HG03135 (cell line): ENCODE measurements at regions not wholly inside any gene's neighbourhood (a gene's known extent, or its start where the extent isn't known, plus 50 kb on each side); places are given as distances from the start of the nearest gene placed in this dataset.
"Not testable (repeated sequence)": the region's sequence is repeated elsewhere in the genome, so short reads cannot be mapped to it uniquely, and the experiment has no call there.

Experiments
- ATAC-seq: cut with Tn5 transposase; IDR thresholded peaks from one replicate; pipeline ENCODE4 v1.9.1; 2021; ENCODE audit warnings: mild to moderate bottlenecking, moderate library complexity; ENCODE audit not compliant: unreplicated experiment

DNA sequence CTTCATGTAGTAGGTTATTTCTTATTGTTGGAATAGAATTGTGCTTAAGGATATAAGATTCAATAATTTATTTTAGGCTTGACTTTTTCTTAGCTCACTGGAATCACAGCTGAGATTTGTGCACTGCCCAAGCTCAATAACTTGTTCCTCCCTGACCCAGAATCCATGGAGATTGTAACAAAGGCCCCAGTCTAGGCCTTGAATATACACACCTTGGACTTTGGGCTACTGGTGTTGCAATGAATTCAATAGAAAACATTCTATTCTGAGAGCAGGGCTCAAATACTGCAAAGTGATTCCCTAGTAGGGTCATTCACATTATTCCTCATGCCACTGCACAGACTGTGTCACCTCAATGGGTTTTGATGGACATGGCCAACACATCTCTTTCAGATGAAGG lies 352.4 kb downstream of the GALC start:
- ATAC-seq, result no peak

DNA sequence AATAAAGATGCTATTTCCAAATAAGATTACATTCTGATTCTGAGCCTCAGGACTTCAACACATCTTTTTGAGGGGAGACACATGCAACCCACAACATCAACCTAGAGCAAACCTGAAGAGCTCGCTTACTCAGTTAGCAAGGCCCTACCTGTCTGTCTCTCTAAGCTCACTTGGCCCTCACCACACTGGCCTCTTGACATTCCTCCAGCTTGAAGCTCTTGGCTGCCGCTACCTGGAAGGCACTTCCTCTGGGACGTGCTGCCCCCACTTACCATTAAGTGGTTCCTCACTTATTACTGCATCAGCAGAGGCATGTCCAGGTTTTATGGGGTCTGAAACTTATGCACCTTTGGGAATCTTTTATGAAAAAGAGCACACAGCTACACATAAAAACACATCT lies 354.8 kb downstream of the GALC start:
- ATAC-seq, result no peak

DNA sequence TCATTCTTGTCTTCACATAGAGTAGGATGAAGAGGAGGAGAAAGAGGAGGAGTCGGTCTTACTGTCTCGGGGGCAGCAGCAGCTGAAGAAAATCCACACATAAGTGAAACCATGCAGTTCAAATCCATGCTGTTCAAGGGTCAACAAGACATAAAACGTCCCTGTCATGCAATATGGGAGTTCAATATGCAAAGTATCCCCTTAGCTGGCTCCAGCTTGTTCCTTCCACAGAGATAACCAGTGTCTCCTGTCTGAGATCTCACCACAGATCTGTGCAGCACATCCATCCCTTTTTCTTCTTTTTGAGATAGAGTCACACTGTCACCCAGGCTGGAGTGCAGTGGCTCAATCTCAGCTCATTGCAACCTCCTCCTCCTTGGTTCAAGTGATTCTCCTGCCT lies 357.5 kb downstream of the GALC start:
- ATAC-seq, result no peak

DNA sequence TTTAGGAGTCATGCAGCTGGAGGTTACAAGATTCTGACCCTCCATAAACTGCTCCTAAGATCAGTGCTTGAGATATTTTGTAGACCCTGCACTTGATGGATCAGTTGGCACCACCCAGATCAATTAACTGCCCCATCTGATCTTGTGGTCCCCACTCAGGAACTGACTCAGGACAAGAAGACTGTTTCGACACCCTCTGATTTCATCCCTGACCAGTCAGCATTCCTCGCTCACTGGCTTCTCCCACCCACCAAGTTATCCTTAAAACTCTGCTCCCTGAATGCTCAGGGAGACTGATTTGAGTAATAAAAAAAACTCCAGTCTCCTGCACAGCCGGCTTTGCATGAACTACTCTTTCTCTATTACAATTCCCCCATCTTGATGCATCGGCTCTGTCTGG lies 360.2 kb downstream of the GALC start:
- ATAC-seq, result no peak

DNA sequence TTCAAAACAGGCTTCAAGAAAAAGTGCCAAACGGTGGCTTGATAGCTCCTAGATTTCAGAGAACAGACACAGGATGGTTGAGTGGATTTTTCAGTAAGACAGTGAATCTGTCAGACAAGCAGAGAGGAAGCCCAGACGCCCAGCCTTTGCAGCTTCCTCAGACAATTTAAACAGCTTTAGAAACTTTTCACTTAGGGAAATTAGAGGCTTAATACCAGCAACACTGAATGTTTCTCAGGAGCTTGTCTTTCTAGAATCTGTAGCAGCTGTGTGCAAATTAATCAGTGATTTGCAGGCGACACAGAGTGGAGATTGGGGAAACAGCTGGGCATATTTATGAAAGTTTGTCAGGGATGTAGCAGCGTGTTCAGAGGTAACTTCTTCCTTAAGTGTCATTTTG lies 362.1 kb downstream of the GALC start:
- no peak for ATAC-seq

DNA sequence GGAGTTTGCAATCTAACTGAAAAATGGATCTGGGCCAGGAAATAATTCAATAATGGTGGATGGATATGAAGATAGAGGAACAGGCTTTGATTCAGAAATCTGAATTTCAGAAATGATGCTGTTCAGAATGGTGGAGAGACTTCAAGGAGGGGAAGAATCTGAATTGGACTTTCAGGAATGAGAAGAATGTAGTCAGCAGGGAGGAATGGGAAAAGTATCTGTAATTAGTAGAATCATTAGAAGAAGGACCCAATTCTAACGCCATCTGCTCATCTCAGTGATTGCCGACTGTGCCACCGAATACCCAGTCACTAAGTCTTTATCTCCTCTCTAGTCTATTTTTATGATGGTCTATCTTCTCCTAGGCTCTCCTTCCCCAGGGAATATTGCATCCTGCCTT lies 363.2 kb downstream of the GALC start:
- ATAC-seq, result no peak

DNA sequence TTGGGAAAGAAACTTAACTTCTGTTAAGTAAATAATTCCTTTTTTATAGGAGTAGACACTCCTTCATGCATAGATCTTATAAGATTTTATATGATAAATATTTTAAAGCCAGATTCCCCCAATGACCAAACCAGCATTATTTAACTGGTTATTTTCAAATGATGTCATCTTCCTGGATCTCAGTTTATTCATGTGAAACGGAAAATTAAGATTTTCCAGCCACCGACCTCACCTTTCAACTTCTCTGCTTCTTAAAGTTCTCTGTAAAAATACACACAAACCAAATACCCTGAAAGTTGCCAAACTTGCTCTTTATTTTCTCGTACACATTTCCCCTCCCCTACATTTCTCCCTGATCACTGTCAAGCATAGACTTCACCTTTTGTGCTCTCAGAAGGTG lies 364.2 kb downstream of the GALC start:
- ATAC-seq, result no peak

DNA sequence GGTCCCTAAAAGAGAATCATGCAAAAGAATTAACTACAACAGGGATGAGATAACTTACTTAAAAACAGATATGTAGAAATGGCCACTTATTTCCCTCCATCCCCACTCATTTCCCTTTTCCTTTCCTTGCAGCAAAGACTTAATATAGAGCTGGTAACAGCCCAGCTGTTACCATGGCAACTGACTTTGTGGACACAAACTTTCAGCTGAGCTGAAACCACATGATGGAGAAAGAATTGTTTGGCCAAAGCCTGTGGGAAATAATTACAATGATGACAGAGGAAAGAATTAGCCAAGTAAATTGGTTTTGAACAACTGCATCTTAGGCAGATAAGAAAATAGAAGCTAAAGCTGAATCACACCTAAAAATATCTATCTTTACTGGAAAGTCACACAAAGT lies 364.9 kb downstream of the GALC start:
- ATAC-seq, result no peak

DNA sequence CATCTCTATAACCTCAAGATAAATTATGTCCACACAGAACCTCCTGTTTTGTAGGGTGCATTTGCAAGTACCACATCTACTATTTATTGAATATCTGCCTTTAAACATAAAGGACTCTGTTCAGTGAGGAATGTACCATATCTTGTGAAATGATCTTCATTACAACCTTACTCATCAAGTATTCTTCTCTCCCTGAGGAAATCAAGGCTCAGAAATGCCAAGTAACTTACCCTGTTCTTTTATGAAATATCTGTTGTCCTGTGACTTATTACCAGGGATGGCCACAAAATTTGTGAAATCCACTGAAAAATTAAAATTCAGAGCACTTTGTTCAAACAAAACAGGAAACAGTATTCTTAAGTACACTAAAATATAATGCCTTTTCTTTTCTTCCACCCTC lies 366.7 kb downstream of the GALC start:
- ATAC-seq, result no peak

DNA sequence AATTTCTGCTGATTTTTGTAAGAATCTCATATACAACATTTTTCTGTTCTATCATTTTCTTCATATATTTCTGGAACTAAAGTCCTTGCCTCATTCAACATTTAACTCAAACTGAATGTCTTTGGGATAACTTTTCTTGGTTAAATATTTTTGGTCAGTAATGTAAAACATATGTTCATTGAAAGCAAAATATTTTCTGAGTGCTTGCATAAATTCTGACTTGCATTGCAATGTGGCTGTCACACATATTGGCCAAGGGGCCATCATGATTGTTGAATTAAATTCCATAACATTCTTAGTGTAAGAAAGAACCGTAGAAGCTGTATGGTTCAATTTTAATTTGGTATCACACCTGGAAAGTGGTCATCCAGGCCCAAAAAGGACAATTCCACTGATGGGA lies 369.4 kb downstream of the GALC start:
- ATAC-seq, result no peak

DNA sequence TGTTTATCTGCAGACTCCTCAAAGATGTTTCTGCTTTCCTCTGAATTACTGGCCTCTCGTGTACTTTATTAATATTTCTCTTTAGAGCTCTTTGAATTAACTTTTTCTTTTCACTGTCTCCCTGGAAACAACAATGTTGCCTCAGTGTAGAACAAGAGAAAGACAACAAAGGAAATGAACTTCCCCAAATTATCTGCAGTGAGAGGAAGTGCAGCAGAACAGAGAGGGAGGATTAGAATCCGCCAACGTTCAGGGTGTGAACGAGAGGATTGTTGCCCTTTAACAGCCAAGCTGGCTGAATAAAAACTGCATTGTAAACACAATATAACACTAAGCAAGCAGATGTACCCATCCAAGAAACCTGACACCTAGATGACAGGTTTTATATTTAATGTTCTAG lies 375.9 kb downstream of the GALC start:
- no peak for ATAC-seq

DNA sequence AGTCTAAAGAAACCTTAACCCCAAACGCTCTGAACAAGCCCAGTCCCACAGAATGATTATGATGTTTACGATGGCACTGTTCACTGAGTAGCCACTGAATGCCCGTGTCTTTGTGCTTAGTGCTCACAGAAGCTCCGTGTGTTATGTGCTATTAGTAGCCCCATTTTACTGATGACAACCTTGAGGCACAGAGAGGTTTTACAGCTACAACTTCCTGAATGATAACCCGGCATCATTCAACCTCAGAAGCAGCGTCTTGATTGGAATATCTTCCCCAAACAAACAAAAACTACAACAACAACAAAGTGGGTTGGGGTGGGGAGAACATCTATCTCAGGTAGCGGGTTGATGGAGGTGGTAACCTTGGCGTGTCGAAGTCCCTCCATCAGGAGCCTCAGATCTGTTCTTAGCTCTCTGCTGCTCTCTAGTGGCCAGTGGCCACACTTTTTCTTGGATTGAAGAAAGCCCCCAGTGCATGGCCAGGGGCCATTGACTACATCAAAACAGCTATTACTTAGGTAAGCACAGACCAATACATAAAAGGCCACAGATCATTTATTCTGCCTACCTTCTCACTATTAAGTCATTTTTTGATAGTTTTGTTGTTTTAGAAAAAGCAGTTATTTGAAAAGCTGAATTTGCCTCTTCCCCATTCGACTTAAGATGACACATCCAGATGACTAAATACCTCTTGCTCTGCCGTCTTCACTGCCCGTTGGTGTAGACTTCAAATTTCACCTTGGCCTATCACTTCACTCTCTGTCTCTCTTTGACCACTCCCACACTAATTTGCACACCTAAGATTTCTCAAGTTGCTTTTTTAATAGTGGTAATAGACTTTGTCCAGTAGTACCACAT lies 376.9 kb downstream of the GALC start:
- ATAC-seq, result peak; percentile 77

DNA sequence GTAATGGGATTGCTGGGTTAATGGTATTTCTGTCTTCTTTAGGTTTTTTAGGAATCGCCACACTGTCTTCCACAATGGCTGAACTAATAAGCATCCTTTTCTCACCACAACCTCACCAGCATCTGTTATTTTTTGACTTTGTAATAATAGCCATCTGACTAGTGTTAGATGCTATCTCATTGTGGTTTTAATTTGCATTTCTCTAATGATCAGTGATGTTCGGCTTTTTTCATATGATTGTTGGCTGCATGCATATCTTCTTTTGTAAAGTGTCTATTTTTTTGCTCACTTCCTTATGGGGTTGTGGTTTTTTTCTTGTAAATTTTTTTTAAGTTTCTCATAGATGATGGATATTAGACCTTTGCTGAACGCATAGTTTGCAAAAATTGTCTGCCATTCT lies 377.9 kb downstream of the GALC start:
- ATAC-seq, result no peak

DNA sequence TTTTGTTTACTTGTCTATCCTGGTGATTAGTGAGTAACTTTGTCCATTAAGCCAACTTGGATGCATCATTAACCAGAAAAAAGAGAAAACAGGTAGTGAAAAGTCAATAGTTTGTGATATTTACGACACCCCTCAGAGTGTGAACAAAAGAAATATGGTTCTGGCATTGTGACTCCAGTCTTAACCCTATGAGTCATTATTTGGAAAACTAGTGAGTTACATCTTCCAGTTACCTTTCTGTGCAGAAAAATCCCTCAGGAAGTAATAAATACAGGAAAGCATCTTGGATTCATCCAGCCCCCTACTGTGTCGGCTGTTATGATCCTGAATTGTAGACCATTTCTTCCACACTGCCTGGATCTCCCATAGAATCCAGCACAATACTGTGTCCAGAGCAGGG lies 379.1 kb downstream of the GALC start:
- ATAC-seq, result no peak

DNA sequence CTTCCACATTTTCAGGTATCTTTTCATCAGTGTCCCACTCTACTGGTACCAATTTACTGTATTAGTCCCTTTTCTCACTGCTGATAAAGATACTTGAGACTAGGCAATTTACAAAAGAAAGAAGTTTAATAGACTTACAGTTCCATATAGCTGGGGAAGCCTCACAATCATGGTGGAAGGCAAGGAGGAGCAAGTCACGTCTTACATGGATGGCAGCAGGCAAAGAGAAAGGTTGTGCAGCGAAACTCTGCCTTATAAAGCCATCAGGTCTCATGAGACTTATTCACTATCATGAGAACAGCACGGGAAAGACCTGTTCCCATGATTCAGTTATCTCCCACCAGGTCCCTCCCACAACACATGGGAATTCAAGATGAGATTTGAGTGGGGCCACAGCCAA lies 385.9 kb downstream of the GALC start:
- not testable (repeated sequence) for ATAC-seq

DNA sequence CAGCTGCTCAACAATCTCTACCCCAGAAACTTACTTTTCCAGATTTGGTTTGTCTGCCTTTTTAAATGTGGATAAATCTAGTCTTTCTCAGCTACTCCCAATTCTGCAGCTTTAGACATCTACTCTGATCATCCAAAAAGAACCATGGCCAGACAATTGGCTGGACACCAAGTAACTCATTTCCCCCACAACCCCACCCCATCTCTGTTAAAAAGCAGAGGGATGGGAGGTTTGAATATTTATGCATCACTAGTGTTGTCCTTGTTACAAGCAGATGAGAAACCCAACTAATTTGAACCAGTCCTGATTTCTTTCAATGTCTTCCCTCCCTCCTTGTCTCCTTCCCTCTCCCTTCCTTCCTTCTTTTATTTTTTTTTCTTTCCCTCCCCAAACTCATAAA lies 391.9 kb downstream of the GALC start:
- ATAC-seq, result no peak

DNA sequence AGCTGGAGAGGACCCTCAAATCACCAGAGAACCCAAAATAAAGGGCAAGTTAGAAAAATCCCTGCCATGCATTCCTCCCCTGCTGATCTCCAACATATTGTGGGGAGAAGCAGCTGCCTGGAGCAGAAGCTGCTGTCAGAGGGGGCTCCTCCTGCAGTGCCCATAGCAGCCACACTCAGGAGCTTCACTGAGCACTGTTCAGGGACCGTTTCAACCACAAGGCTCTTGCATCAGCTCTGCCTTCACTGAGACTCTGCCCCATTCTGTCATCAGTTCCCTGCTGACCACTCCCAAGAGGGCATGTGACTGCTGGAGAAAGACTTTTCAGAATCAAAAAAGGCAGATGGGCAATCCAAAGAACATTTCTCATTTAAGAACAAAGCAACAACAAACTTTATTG lies 392.7 kb downstream of the GALC start:
- no peak for ATAC-seq

DNA sequence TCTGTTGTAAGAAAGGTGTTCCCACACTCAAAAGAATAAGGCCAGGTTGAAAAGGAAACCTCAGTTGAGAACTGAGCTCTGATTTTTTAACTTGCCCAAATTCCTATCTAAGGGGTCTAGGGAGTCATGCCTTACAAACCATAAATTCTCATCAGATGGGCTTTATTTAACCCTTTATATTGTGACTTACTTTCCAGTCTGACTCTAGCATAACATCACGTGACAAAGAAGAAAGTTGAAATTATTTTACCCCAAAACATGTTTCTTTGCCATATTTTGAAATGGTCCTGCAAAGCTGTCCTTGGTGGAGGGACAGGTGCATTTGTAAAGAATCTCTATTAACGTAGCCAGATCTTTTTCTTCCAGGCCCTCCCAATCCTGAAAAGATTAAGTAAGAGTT lies 411.7 kb downstream of the GALC start:
- no peak for ATAC-seq

DNA sequence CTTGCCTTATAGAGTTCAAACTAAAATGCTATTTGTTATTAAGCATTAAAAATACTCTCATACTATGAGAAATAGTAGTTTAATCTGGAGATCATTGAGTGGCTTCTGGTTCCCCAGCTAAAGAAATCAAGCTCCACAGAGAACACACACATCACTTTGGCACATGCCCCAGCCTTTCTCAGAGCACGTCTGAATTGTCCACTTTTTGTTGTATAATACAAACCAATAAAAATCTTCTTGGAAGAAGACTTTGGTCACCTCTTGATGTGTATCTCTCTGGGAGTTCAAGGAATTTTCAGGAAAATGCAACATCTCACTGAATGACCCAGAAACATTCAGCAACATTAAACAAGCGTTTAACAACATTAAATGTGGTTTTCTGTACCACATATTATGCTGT lies 413.9 kb downstream of the GALC start:
- no peak for ATAC-seq

DNA sequence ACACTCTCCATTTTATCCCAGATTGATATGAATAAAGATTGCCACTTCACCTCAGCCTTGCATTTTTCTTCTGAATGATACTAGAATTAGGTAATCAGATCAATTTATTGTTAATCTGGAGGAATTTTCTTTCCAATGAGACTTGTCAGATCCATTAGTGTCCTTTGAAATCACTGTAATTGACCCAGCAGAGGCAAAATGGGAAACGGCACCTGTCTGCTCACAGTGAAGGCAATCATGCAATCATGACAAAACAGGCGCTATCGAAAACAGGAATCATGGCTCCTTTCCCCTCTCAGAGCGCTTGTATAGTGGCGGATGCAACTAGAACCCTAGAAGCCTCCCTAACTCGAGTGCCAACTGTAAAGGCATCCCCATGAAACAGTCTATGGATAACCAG lies 417.6 kb downstream of the GALC start:
- ATAC-seq, result no peak

DNA sequence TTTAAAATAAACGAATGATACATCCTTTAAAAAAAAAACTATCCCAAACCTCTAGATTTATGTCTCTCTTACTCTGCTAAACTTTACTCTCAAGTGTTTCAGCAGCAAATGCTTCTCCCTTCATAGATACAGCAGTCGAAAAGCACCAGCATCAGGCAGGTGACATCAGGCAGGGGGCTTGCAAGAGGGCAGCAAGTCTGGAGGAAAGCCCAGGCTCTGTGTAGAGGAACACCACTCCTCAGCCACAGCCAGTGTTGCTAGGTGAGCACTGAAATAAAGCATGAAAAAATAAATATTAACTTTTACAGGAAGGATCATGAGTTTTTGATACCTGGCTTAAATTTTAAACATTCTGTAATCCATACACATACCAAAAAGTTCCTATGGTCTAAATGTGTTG lies 419.4 kb downstream of the GALC start:
- no peak for ATAC-seq

DNA sequence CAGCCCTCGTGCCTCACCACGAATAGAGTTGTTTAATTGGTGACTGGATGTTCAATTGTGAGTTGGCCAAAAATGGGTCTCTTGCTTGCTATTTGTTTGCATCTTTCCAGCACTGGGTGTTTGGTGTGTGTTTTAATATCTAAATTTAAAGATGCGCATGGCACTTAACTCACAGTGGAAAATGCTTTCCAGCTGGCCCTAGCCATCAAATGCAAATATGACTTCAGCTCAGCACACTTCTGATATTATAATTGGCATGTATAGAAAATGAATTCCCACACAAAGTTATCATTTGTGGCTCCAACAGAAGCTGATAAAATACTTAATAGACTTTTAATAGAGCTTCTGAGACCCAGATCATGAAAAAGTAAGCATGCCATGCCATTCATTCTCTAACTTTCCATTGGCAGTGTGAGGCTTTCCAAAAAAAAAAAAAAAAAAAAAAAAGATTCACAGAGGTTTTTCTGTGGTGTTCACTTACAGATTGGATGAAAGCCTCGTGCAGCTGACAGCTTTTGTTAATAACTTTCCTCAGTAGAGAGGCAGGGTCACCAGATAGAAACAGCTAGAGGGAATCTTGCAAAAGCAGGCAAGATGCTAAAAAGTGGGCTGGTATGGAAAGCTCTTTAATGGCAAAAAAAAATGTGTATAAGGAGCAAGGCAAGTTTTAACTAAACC lies 425.2 kb downstream of the GALC start:
- no peak for ATAC-seq

DNA sequence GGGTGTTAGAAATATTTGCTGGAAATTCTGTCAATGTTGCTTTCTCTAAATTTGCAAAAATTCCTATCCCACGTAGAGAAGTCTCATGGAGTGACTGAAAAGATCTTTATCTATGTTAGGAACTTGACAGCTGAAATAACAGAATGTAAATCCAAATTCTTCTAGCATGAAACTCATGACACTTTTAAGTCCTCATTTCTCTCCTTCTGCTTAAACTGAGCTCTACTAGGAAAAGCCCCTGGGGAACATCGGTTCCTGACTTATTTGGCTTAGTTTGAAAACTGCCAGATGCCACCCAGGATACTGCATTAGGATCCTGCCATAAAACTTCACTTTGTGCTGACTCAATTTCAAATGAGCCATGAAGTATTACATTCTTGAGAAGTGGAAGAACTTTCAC lies 426.0 kb downstream of the GALC start:
- ATAC-seq, result no peak
